Mesendoderm (in vitro differentiated cells): ENCODE measurements at regions not wholly inside any gene's neighbourhood (a gene's known extent, or its start where the extent isn't known, plus 50 kb on each side); places are given as distances from the start of the nearest gene placed in this dataset.

Experiments used
- DNase-seq: peaks from one replicate; pipeline ENCODE4 v3.0.0; 2013
- H2AK5ac ChIP-seq: 2 replicates; pipeline ENCODE4 v1.6.1; 2013; ENCODE audit warnings: low read length, inconsistent platforms
- H2BK120ac ChIP-seq: 2 replicates; pipeline ENCODE4 v1.6.1; 2013; ENCODE audit warnings: low read depth, mild to moderate bottlenecking, low read length, moderate library complexity, mixed read lengths
- H2BK15ac ChIP-seq: replicated peaks from 2 replicates; pipeline ENCODE4 v1.6.1; 2013; ENCODE audit warnings: low read depth, mild to moderate bottlenecking, moderate library complexity
- H2BK5ac ChIP-seq: 2 replicates; pipeline ENCODE4 v1.6.1; 2013; ENCODE audit warnings: low read length, inconsistent platforms
- H3K18ac ChIP-seq: 2 replicates; pipeline ENCODE4 v1.6.1; 2013; ENCODE audit warnings: mild to moderate bottlenecking, low read length, mixed read lengths
- H3K23ac ChIP-seq: one replicate; pipeline ENCODE4 v1.6.1; 2013; ENCODE audit warnings: low read length
- H3K27ac ChIP-seq: 2 replicates; pipeline ENCODE4 v1.5.1; 2013; ENCODE audit warnings: low read depth, mild to moderate bottlenecking, inconsistent platforms, low read length, moderate library complexity
- H3K27me3 ChIP-seq: 2 replicates; pipeline ENCODE4 v1.6.1; 2013; ENCODE audit warnings: low read length, control low read depth, mild to moderate bottlenecking, inconsistent platforms; ENCODE audit not compliant: insufficient read depth, poor library complexity
- H3K36me3 ChIP-seq: 2 replicates; pipeline ENCODE4 v1.6.1; 2013; ENCODE audit warnings: low read length, inconsistent platforms; ENCODE audit not compliant: control insufficient read depth, insufficient read depth
- H3K4ac ChIP-seq: one replicate; pipeline ENCODE4 v1.6.1; 2013; ENCODE audit warnings: low read depth, mild to moderate bottlenecking, low read length, moderate library complexity
- H3K4me1 ChIP-seq: 2 replicates; pipeline ENCODE4 v1.6.1; 2013; ENCODE audit warnings: low read depth, low read length, inconsistent platforms; ENCODE audit not compliant: control insufficient read depth
- H3K4me2 ChIP-seq: 2 replicates; pipeline ENCODE4 v1.6.1; 2013; ENCODE audit warnings: low read length
- H3K4me3 ChIP-seq: 2 replicates; pipeline ENCODE4 v1.5.1; 2013; ENCODE audit warnings: mild to moderate bottlenecking, low read length
- H3K56ac ChIP-seq: one replicate; pipeline ENCODE4 v1.6.1; 2013; ENCODE audit warnings: low read length
- H3K79me1 ChIP-seq: 2 replicates; pipeline ENCODE4 v1.6.1; 2013; ENCODE audit warnings: low read length, inconsistent platforms
- H3K79me2 ChIP-seq: 2 replicates; pipeline ENCODE4 v1.6.1; 2013; ENCODE audit warnings: mild to moderate bottlenecking, low read length; ENCODE audit not compliant: control insufficient read depth, insufficient read depth
- H3K9ac ChIP-seq: 2 replicates; pipeline ENCODE4 v1.6.1; 2013; ENCODE audit warnings: low read length, inconsistent platforms
- H4K5ac ChIP-seq: one replicate; pipeline ENCODE4 v1.6.1; 2013; ENCODE audit warnings: low read length
- H4K8ac ChIP-seq: one replicate; pipeline ENCODE4 v1.6.1; 2013; ENCODE audit warnings: low read depth, mild to moderate bottlenecking, control low read depth, low read length, moderate library complexity
- WGBS: extraction: QIAGEN DNeasy Blood & Tissue Kit; methylation state at CpG from one replicate; pipeline ENCODE4 v1.1.7; 2013; ENCODE audit warnings: low lambda C conversion rate, missing lambda C conversion rate; ENCODE audit not compliant: insufficient coverage; ENCODE audit errors: extremely low coverage; 5-methylcytosine and 5-hydroxymethylcytosine counted together

- H3K4me1 ChIP-seq = no peaks in the 10 kb centered on the region
- no peak overlapping the region for H3K27ac ChIP-seq
- H4K5ac ChIP-seq = no peak overlapping the region
- H2BK120ac ChIP-seq = no peak overlapping the region
- H3K9ac ChIP-seq = no peak overlapping the region
- no CpG with 5 or more reads among the region's 4 CpGs for WGBS
- H2BK15ac ChIP-seq = no peak overlapping the region
- no peak overlapping the region for H3K4me2 ChIP-seq
- no peak overlapping the region for H3K56ac ChIP-seq
- H4K8ac ChIP-seq = no peak overlapping the region
- H3K18ac ChIP-seq = no peak overlapping the region
- no peak overlapping the region for H2BK5ac ChIP-seq
- no peaks in the 10 kb centered on the region for H3K79me1 ChIP-seq
- H2AK5ac ChIP-seq = no peak overlapping the region
- H3K4me3 ChIP-seq = no peak overlapping the region
- H3K27me3 ChIP-seq = no peaks in the 10 kb centered on the region
- no peaks in the 10 kb centered on the region for H3K79me2 ChIP-seq
- no peak for DNase-seq
- H3K4ac ChIP-seq = no peak overlapping the region
- H3K36me3 ChIP-seq = no peaks in the 10 kb centered on the region
- H3K23ac ChIP-seq = no peak overlapping the region
Observed at GRCh38 chr16:72470541-72470940, 298.6 kb upstream of the PMFBP1 start.

- H3K27me3 ChIP-seq = no peaks in the 10 kb centered on the region
- H4K5ac ChIP-seq = no peak overlapping the region
- no peaks in the 10 kb centered on the region for H3K79me2 ChIP-seq
- WGBS = no CpG with 5 or more reads among the region's 2 CpGs
- H2BK15ac ChIP-seq = no peak overlapping the region
- H3K4me1 ChIP-seq = no peaks in the 10 kb centered on the region
- no peak overlapping the region for H3K9ac ChIP-seq
- no peak overlapping the region for H2BK120ac ChIP-seq
- H3K4me3 ChIP-seq = no peak overlapping the region
- no peak for DNase-seq
- no peak overlapping the region for H3K27ac ChIP-seq
- no peak overlapping the region for H4K8ac ChIP-seq
- no peaks in the 10 kb centered on the region for H3K36me3 ChIP-seq
- H3K79me1 ChIP-seq = no peaks in the 10 kb centered on the region
- no peak overlapping the region for H3K4me2 ChIP-seq
- no peak overlapping the region for H3K56ac ChIP-seq
- no peak overlapping the region for H3K23ac ChIP-seq
- H2AK5ac ChIP-seq = no peak overlapping the region
- no peak overlapping the region for H3K4ac ChIP-seq
- no peak overlapping the region for H3K18ac ChIP-seq
- no peak overlapping the region for H2BK5ac ChIP-seq
Observed at GRCh38 chr16:72469932-72470331, 298.0 kb upstream of the PMFBP1 start.

DNA sequence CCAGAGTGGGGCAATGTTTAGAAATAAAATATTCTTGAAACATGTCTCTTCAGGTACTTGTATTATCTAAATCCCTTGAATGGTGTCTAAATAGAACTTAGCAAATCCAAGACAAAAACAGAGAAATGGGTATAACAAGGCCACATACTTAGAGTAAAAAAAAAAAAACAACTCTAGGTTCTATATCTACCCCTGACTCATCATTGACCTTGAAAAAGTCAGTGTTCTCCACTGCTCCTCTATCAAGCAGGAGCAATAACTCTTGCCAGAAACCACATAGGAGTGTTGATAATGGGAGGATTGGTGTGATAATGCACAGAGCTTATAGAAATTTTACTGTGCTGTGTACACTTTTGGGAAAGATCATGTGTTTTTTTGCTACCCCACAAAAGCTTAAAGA lies 296.6 kb upstream of the PMFBP1 start:
- H3K79me1 ChIP-seq = no peaks in the 10 kb centered on the region
- H3K27me3 ChIP-seq = no peaks in the 10 kb centered on the region
- no peak overlapping the region for H2AK5ac ChIP-seq
- H3K27ac ChIP-seq = no peak overlapping the region
- H3K79me2 ChIP-seq = no peaks in the 10 kb centered on the region
- no peak overlapping the region for H2BK5ac ChIP-seq
- H3K4me1 ChIP-seq = no peaks in the 10 kb centered on the region
- H3K36me3 ChIP-seq = no peaks in the 10 kb centered on the region
- H2BK15ac ChIP-seq = no peak overlapping the region
- H3K4ac ChIP-seq = no peak overlapping the region
- H3K56ac ChIP-seq = no peak overlapping the region
- H3K4me3 ChIP-seq = no peak overlapping the region
- H3K23ac ChIP-seq = no peak overlapping the region
- no peak overlapping the region for H4K5ac ChIP-seq
- no peak for DNase-seq
- H2BK120ac ChIP-seq = no peak overlapping the region
- no peak overlapping the region for H3K4me2 ChIP-seq
- no peak overlapping the region for H3K18ac ChIP-seq
- H4K8ac ChIP-seq = no peak overlapping the region
- no peak overlapping the region for H3K9ac ChIP-seq

GRCh38 chr16:72467157-72467759 lies 295.3 kb upstream of the PMFBP1 start:
- H4K8ac ChIP-seq = no peak overlapping the region
- H3K9ac ChIP-seq = no peak overlapping the region
- H3K4me1 ChIP-seq = no peaks in the 10 kb centered on the region
- H3K36me3 ChIP-seq = no peaks in the 10 kb centered on the region
- H3K4me3 ChIP-seq = no peak overlapping the region
- WGBS = no CpG with 5 or more reads among the region's 3 CpGs
- no peak overlapping the region for H4K5ac ChIP-seq
- H3K23ac ChIP-seq = no peak overlapping the region
- no peak overlapping the region for H2BK5ac ChIP-seq
- no peak overlapping the region for H2BK15ac ChIP-seq
- H3K79me2 ChIP-seq = no peaks in the 10 kb centered on the region
- H2BK120ac ChIP-seq = no peak overlapping the region
- no peak overlapping the region for H3K56ac ChIP-seq
- no peak overlapping the region for H3K27ac ChIP-seq
- H3K4me2 ChIP-seq = no peak overlapping the region
- DNase-seq = peak; percentile 81
- no peaks in the 10 kb centered on the region for H3K27me3 ChIP-seq
- no peak overlapping the region for H3K4ac ChIP-seq
- no peak overlapping the region for H3K18ac ChIP-seq
- no peak overlapping the region for H2AK5ac ChIP-seq
- H3K79me1 ChIP-seq = no peaks in the 10 kb centered on the region

GRCh38 chr16:72464597-72465368 lies 292.8 kb upstream of the PMFBP1 start:
- Histone ChIP-seq H3K23ac (no peak overlapping the region), H3K27ac (no peak overlapping the region), H3K4me1 (no peaks in the 10 kb centered on the region), H3K9ac (no peak overlapping the region), H2BK5ac (no peak overlapping the region), H3K79me1 (no peaks in the 10 kb centered on the region), H3K4me3 (no peak overlapping the region), H3K56ac (no peak overlapping the region), H3K79me2 (no peaks in the 10 kb centered on the region), H3K4ac (no peak overlapping the region), H2BK120ac (no peak overlapping the region), H2BK15ac (no peak overlapping the region), H3K27me3 (no peaks in the 10 kb centered on the region), H3K18ac (no peak overlapping the region), H3K36me3 (no peaks in the 10 kb centered on the region), H2AK5ac (no peak overlapping the region), H4K5ac (no peak overlapping the region), H3K4me2 (no peak overlapping the region), H4K8ac (no peak overlapping the region)
- DNase-seq = no peak
- WGBS = no CpG with 5 or more reads among the region's 5 CpGs

DNA sequence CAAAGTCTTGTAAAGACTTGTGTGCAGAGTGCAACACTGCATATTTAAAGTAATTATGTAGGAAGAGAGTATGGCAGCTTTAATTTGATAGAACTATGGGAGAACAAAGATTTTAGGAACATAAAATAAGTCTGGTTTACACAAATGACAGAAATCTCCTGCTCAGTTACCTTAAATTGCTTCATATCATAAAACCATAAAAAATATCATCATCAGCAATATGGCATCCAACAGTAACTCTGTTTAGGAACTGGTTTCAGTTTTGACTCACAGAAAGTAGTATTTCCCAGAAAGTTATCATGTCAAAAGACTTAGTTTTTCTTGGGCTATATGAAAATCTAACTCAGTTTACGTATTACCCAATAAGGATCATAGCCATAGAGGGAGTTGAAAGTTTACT lies 292.1 kb upstream of the PMFBP1 start:
- Histone ChIP-seq H3K4me2 (no peak overlapping the region), H3K4me1 (no peaks in the 10 kb centered on the region), H3K27ac (no peak overlapping the region), H4K5ac (no peak overlapping the region), H3K18ac (no peak overlapping the region), H3K56ac (no peak overlapping the region), H2BK120ac (no peak overlapping the region), H3K36me3 (no peaks in the 10 kb centered on the region), H3K23ac (no peak overlapping the region), H3K27me3 (no peaks in the 10 kb centered on the region), H3K79me1 (no peaks in the 10 kb centered on the region), H3K4me3 (no peak overlapping the region), H2BK5ac (no peak overlapping the region), H2AK5ac (no peak overlapping the region), H3K9ac (no peak overlapping the region), H2BK15ac (no peak overlapping the region), H3K4ac (no peak overlapping the region), H4K8ac (no peak overlapping the region), H3K79me2 (no peaks in the 10 kb centered on the region)
- no peak for DNase-seq
- no CpG with 5 or more reads among the region's 1 CpG for WGBS
